Bronchial epithelial cell (primary cell): ENCODE measurements at regions not wholly inside any gene's neighbourhood (a gene's known extent, or its start where the extent isn't known, plus 50 kb on each side); places are given as distances from the start of the nearest gene placed in this dataset.

Experiments used
- DNase-seq: peaks from one replicate; pipeline ENCODE4 v3.0.0-alpha.2; 2010; ENCODE audit warnings: low read depth
- FAIRE-seq: peaks from 2 replicates; lab custom pipeline; 2011; peaks lifted over from hg19 to GRCh38; lab: Jason Lieb, UNC
- H3K27me3 ChIP-seq: 2 replicates; pipeline ENCODE4 v1.5.1; 2011; ENCODE audit warnings: low read length; ENCODE audit not compliant: control insufficient read depth, insufficient read depth
- H3K36me3 ChIP-seq: 2 replicates; pipeline ENCODE4 v1.5.1; 2011; ENCODE audit warnings: low read length; ENCODE audit not compliant: control insufficient read depth, insufficient read depth
- H3K4me3 ChIP-seq: 2 replicates; pipeline ENCODE4 v1.5.1; 2011; ENCODE audit warnings: mild to moderate bottlenecking, low read depth, low read length, control low read depth
- TF ChIP-seq, protein P1 (sequence below): IDR thresholded peaks from 2 replicates; pipeline ENCODE4 v1.5.1; 2011; ENCODE audit warnings: mild to moderate bottlenecking, moderate library complexity, low read length, control low read depth, inconsistent platforms; ENCODE audit not compliant: insufficient read depth, severe bottlenecking

DNA sequence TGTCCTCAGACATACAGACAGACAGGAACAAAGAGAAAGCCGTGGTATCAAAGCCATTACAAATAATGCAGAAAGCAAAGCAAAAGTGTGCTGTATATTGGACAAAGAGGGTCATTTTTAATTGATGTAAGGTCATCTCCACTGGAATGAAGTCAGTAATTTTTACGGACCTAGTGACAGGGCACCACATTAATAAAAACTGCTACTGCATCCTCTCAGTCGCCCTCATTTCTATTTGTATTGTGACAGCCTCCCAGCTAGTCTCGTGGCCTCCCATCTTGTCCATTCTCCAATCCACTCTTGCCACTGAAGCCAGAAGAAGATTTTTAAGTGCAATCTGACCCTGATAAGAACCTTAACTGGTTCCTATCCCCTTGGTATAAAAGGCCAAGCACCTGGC lies 132.4 kb downstream of the NUAK1 start:
- Histone ChIP-seq H3K27me3 (no peaks in the 10 kb centered on the region), H3K4me3 (no peak overlapping the region), H3K36me3 (no peaks in the 10 kb centered on the region)
- FAIRE-seq (no peak), DNase-seq (no peak)
- TF ChIP-seq, protein P1, sequence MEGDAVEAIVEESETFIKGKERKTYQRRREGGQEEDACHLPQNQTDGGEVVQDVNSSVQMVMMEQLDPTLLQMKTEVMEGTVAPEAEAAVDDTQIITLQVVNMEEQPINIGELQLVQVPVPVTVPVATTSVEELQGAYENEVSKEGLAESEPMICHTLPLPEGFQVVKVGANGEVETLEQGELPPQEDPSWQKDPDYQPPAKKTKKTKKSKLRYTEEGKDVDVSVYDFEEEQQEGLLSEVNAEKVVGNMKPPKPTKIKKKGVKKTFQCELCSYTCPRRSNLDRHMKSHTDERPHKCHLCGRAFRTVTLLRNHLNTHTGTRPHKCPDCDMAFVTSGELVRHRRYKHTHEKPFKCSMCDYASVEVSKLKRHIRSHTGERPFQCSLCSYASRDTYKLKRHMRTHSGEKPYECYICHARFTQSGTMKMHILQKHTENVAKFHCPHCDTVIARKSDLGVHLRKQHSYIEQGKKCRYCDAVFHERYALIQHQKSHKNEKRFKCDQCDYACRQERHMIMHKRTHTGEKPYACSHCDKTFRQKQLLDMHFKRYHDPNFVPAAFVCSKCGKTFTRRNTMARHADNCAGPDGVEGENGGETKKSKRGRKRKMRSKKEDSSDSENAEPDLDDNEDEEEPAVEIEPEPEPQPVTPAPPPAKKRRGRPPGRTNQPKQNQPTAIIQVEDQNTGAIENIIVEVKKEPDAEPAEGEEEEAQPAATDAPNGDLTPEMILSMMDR: no peak

DNA sequence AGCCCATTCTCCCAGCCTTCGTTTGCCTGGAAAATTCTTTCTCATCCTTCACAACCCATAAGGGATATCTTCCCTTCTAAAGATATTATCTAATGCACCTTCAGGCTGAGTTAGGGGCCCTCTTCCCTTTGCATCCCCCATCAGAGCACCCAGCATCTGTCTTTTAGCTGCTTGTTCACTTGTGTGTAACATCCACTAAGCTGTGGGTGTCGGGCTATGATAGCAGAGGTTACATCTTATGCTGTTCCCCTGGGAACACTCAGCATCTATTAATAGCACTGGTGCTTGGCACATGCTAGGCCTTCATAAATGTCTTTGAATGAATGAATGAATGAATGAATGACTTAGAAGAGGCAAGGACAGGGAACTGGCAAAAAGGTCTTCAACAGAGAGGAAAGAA lies 131.8 kb downstream of the NUAK1 start:
- FAIRE-seq: no peak
- TF ChIP-seq, protein P1: no peak
- Histone ChIP-seq H3K27me3 (no peaks in the 10 kb centered on the region), H3K4me3 (no peak overlapping the region), H3K36me3 (no peaks in the 10 kb centered on the region)
- no peak for DNase-seq

DNA sequence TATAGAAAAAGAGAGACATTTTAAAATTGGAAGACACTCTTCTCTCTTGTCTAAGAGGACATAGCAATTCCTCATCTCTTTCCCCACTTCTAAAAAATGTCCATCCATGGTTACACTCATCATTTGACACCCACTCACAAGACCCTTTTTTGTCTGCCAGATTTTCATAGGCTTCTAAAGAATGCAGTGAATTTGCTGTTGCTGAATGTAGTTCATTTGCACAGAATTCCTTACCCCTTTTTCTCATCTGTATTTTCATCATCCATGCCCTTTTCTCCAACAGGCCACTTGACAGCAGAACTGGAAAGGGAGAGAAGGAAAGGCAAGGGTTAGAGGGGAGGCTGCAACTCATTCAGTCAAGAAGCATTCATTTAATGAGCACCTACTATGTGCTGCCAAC lies 128.0 kb downstream of the NUAK1 start:
- no peak for FAIRE-seq

More for the DNA sequence above, 128.0 kb downstream of the NUAK1 start:
- Histone ChIP-seq H3K27me3 (no peaks in the 10 kb centered on the region), H3K36me3 (no peaks in the 10 kb centered on the region), H3K4me3 (no peak overlapping the region)
- no peak for DNase-seq
- TF ChIP-seq, protein P1: no peak
